DOHH2 (cell line): ENCODE measurements at regions not wholly inside any gene's neighbourhood (a gene's known extent, or its start where the extent isn't known, plus 50 kb on each side); places are given as distances from the start of the nearest gene placed in this dataset.

Source experiments
- H3F3A ChIP-seq: fragments of 200-600 bp; sonication (generic), shearing (Covaris generic); 2 replicates; pipeline ENCODE4 v1.6.0; 2016; ENCODE audit warnings: antibody characterized with exemption, mild to moderate bottlenecking; ENCODE audit not compliant: control insufficient read depth, insufficient read depth
- H3K27ac ChIP-seq: fragments of 200-600 bp; sonication (generic); 2 replicates; pipeline ENCODE4 v1.5.1; 2014; ENCODE audit warnings: low read depth, mild to moderate bottlenecking, low read length, moderate library complexity
- H3K27me3 ChIP-seq: fragments of 200-600 bp; sonication (generic); 2 replicates; pipeline ENCODE4 v1.6.1; 2014; ENCODE audit warnings: mild to moderate bottlenecking, low read length, mixed read lengths; ENCODE audit not compliant: control insufficient read depth
- H3K36me3 ChIP-seq: fragments of 200-600 bp; sonication (generic); 2 replicates; pipeline ENCODE4 v1.6.1; 2014; ENCODE audit warnings: mild to moderate bottlenecking, low read length, moderate library complexity, mixed read lengths; ENCODE audit not compliant: control insufficient read depth
- H3K4me1 ChIP-seq: fragments of 200-600 bp; sonication (generic); 2 replicates; pipeline ENCODE4 v1.6.1; 2014; ENCODE audit warnings: mild to moderate bottlenecking, low read length, mixed read lengths; ENCODE audit not compliant: control insufficient read depth
- H3K4me2 ChIP-seq: fragments of 200-600 bp; sonication (generic); 2 replicates; pipeline ENCODE4 v1.6.0; 2014; ENCODE audit warnings: mild to moderate bottlenecking, low read length, moderate library complexity
- H3K4me3 ChIP-seq: fragments of 200-600 bp; sonication (generic); 2 replicates; pipeline ENCODE4 v1.5.1; 2014; ENCODE audit warnings: mild to moderate bottlenecking, low read length, mixed read lengths
- H3K79me2 ChIP-seq: fragments of 200-600 bp; sonication (generic); 2 replicates; pipeline ENCODE4 v1.6.1; 2014; ENCODE audit warnings: mild to moderate bottlenecking, low read length, mixed read lengths; ENCODE audit not compliant: control insufficient read depth
- H3K9me2 ChIP-seq: fragments of 200-600 bp; sonication (generic); replicated peaks from 2 replicates; pipeline ENCODE4 v1.6.1; 2014; ENCODE audit warnings: mild to moderate bottlenecking, low read length, mixed read lengths; ENCODE audit not compliant: control insufficient read depth
- H3K9me3 ChIP-seq: fragments of 200-600 bp; sonication (generic); 2 replicates; pipeline ENCODE4 v1.6.1; 2014; ENCODE audit warnings: antibody characterized with exemption, low read length, mixed read lengths; ENCODE audit not compliant: control insufficient read depth, insufficient read depth
- H4K20me1 ChIP-seq: fragments of 200-600 bp; sonication (generic); 2 replicates; pipeline ENCODE4 v1.6.0; 2014; ENCODE audit warnings: low read depth, mild to moderate bottlenecking, antibody characterized with exemption, low read length, moderate library complexity; ENCODE audit not compliant: control insufficient read depth, insufficient read depth
- EZH2phosphoT487 ChIP-seq: fragments of 200-600 bp; sonication (generic); IDR thresholded peaks from 2 replicates; pipeline ENCODE4 v1.6.1; 2017; ENCODE audit warnings: borderline replicate concordance, mild to moderate bottlenecking, antibody characterized with exemption, low read length, moderate library complexity, mixed read lengths
- TF ChIP-seq, protein P1 (sequence below): fragments of 200-600 bp; sonication (generic); IDR thresholded peaks from one replicate; pipeline ENCODE4 v1.5.1; 2014; ENCODE audit warnings: antibody characterized with exemption, mild to moderate bottlenecking, low read depth, low read length; ENCODE audit not compliant: poor library complexity, severe bottlenecking

DNA sequence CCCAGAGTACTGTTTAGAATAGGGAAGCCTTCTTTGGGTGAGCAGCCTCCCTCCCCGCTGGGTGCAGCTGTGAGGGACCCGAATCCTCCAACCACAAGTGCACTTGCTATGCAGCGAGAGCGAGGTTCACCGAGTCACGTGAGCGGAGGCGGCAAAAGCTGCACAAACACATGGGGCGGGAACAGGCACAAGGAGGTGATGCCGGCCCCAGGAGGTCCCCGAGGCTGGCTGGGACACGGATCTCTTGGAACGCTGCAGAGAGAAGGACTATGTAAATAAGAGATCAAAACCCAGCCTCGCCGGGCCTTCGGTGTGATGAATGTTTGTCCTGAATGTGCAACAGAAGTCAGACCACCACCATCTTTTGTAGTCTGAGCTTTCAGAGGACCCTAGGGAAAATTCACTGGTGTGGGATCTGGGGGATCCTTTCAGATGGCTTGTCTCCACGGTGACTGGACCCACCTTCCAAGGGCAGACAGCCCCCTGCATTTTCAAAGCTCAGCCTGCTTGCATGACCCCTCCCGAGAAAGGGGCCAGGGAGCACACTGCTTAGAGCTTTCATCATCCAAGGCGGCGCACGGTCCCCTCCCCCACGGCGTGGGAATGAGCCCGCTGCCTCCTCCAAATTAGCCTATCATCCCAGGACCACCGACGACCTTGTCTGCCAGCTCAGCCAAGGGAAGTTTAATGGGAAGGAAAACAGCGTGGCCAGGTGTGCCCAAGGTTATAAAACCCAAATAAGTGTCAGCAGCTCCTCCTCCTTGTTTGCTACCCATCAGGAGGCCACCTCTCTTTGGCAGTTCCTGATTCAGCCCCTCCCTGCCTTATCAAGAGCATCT, 327.7 kb downstream of the CXCL12 start:
- H3K4me2 ChIP-seq, result no peak overlapping the region
- H3K9me2 ChIP-seq, result no peaks in the 10 kb centered on the region
- no peaks in the 10 kb centered on the region for H3K79me2 ChIP-seq
- TF ChIP-seq, protein P1, sequence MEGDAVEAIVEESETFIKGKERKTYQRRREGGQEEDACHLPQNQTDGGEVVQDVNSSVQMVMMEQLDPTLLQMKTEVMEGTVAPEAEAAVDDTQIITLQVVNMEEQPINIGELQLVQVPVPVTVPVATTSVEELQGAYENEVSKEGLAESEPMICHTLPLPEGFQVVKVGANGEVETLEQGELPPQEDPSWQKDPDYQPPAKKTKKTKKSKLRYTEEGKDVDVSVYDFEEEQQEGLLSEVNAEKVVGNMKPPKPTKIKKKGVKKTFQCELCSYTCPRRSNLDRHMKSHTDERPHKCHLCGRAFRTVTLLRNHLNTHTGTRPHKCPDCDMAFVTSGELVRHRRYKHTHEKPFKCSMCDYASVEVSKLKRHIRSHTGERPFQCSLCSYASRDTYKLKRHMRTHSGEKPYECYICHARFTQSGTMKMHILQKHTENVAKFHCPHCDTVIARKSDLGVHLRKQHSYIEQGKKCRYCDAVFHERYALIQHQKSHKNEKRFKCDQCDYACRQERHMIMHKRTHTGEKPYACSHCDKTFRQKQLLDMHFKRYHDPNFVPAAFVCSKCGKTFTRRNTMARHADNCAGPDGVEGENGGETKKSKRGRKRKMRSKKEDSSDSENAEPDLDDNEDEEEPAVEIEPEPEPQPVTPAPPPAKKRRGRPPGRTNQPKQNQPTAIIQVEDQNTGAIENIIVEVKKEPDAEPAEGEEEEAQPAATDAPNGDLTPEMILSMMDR, result no peak
- TF ChIP-seq EZH2phosphoT487, result no peak
- H3K27ac ChIP-seq, result no peak overlapping the region
- no peaks in the 10 kb centered on the region for H4K20me1 ChIP-seq
- H3K9me3 ChIP-seq, result no peaks in the 10 kb centered on the region
- no peak overlapping the region for H3K4me3 ChIP-seq
- no peaks in the 10 kb centered on the region for H3F3A ChIP-seq
- no peaks in the 10 kb centered on the region for H3K4me1 ChIP-seq
- no peaks in the 10 kb centered on the region for H3K27me3 ChIP-seq
- no peaks in the 10 kb centered on the region for H3K36me3 ChIP-seq

DNA sequence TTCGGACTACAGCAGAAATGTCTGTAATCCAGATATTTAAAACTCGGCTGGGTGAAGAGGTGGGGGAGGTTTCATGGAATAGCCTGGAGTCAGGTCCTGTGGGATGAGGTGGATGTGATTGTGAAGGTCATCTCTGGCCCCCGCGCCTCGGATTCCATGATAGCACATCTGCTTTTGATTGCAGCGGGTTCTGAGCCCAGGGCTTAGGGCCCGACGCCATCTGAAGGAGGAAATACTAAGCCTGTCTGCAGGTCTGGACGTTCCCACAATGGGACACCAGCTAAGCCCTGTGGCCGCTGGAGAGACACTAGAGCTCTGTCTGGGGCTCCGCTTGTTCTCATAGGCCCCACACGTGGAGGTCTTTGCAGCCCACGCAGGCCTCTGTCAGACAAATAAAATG, 328.7 kb downstream of the CXCL12 start:
- Histone ChIP-seq H4K20me1 (no peaks in the 10 kb centered on the region), H3K4me3 (no peak overlapping the region)
- TF ChIP-seq EZH2phosphoT487, result no peak
- TF ChIP-seq, protein P1, result no peak

DNA sequence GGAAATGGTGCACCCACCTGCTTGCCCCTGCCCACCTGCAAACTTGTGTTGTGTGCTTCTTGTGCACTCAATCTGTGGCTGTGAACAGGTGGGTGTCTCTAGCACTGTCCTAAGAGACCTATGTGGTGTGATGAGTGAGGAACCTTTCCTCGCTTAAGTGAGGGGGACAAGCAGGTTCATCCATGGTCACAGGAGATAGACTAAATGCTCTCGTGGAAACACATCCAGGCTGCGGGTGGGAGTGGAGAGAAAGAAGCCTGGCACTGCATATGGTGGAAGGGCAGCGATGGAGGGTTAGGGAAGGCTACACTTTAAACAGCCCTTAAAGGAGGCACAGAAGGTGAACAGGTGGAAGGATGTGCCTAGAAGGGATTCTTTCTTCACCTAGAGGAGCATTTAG, 330.9 kb downstream of the CXCL12 start:
- Histone ChIP-seq H3K27ac (no peak overlapping the region), H3K9me3 (no peaks in the 10 kb centered on the region)
- TF ChIP-seq, protein P1, result no peak
- TF ChIP-seq EZH2phosphoT487, result no peak

More for the DNA sequence above, 328.7 kb downstream of the CXCL12 start:
- H3F3A ChIP-seq, result no peaks in the 10 kb centered on the region
- no peak overlapping the region for H3K4me2 ChIP-seq
- H3K9me2 ChIP-seq, result no peaks in the 10 kb centered on the region
- no peaks in the 10 kb centered on the region for H3K27me3 ChIP-seq
- no peaks in the 10 kb centered on the region for H3K9me3 ChIP-seq
- no peak overlapping the region for H3K27ac ChIP-seq
- no peaks in the 10 kb centered on the region for H3K79me2 ChIP-seq
- no peaks in the 10 kb centered on the region for H3K36me3 ChIP-seq
- H3K4me1 ChIP-seq, result no peaks in the 10 kb centered on the region

More for the DNA sequence above, 330.9 kb downstream of the CXCL12 start:
- Histone ChIP-seq H4K20me1 (no peaks in the 10 kb centered on the region), H3K4me2 (no peak overlapping the region), H3K9me2 (no peaks in the 10 kb centered on the region), H3F3A (no peaks in the 10 kb centered on the region), H3K4me1 (no peaks in the 10 kb centered on the region), H3K4me3 (no peak overlapping the region), H3K79me2 (no peaks in the 10 kb centered on the region), H3K27me3 (no peaks in the 10 kb centered on the region), H3K36me3 (no peaks in the 10 kb centered on the region)
